ENCODE measurements at regions not wholly inside any gene's neighbourhood (a gene's known extent, or its start where the extent isn't known, plus 50 kb on each side); places are given as distances from the start of the nearest gene placed in this dataset.
"Not testable (repeated sequence)": the region's sequence is repeated elsewhere in the genome, so short reads cannot be mapped to it uniquely, and the experiment has no call there.

DNA sequence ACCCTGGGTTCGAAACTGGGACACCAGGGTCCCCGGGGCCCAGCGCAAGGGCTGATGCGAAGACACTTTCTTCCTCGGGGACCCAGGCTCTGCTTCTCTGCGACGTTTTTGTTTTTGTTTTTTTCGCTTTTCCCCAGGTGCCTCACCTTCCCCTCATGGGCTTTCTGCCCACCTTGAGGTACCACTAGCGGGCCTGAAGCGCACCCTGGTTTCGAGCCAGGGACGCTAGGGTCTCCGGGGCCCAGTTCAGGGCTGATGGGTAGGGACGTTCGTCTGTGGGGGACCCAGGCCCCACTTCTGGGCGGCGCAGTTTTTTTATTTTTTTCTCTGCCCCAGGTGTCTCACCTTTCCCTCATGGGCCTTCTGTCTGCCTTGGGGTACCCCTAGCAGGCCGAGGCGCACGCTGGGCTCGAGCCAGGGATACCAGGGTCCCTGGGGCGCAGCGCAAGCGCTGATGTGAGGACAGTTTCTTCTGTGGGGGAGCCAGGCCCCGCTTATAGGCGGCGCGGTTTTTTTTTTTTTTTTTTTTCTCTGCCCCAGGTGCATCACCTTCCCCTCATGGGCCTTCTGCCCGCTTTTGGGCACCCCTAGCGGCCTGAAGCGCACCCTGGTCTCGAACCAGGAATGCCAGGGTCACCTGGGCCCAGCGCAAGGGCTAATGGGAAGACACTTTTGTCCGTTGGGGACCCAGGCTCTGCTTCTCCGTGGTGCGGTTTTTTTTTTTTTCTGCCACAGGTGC is 166.8 kb upstream of the ZNG1F start:
- TF ChIP-seq POLR2AphosphoS5, EP300, POLR2A (IDR thresholded peaks at IDR 0.05): not testable (repeated sequence)
- TF ChIP-seq, protein P1, sequence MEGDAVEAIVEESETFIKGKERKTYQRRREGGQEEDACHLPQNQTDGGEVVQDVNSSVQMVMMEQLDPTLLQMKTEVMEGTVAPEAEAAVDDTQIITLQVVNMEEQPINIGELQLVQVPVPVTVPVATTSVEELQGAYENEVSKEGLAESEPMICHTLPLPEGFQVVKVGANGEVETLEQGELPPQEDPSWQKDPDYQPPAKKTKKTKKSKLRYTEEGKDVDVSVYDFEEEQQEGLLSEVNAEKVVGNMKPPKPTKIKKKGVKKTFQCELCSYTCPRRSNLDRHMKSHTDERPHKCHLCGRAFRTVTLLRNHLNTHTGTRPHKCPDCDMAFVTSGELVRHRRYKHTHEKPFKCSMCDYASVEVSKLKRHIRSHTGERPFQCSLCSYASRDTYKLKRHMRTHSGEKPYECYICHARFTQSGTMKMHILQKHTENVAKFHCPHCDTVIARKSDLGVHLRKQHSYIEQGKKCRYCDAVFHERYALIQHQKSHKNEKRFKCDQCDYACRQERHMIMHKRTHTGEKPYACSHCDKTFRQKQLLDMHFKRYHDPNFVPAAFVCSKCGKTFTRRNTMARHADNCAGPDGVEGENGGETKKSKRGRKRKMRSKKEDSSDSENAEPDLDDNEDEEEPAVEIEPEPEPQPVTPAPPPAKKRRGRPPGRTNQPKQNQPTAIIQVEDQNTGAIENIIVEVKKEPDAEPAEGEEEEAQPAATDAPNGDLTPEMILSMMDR (IDR thresholded peaks at IDR 0.05): not testable (repeated sequence)
